ENCODE measurements at regions not wholly inside any gene's neighbourhood (a gene's known extent, or its start where the extent isn't known, plus 50 kb on each side); places are given as distances from the start of the nearest gene placed in this dataset.

- no peak for DNase-seq (ENCODE audit: low read depth, low spot score)
- Histone ChIP-seq H3K4me1 (ENCODE audit: control insufficient read depth, insufficient read depth, low read length) (no peaks in the 10 kb centered on the region), H3K9me3 (ENCODE audit: control insufficient read depth, insufficient read depth, low read depth, low read length) (no peaks in the 10 kb centered on the region), H3K27ac (ENCODE audit: low read length) (no peak overlapping the region), H3K27me3 (ENCODE audit: control insufficient read depth, insufficient read depth, low read length) (no peaks in the 10 kb centered on the region), H3K4me3 (ENCODE audit: low read depth in 2 of 2, low read length in 2 of 2) (no peak overlapping the region), H3K36me3 (ENCODE audit: control insufficient read depth, insufficient read depth, low read length) (no peaks in the 10 kb centered on the region)
- ChIA-PET CTCF (no interaction called here), POLR2A (no interaction called here)
- no peak for ATAC-seq
- in situ Hi-C loops (cut with HindIII; ENCODE audit: low pct_unique_long_range_greater_than_20kb, low sequenced_read_pairs) (no loop called here), intact Hi-C loops (cut with micrococcal nuclease; ENCODE audit: unreplicated experiment) (no loop called here)
- no TSS peak for BruUV-seq (replicated peaks)
- TF ChIP-seq POLR2AphosphoS5 (IDR thresholded peaks at IDR 0.05; ENCODE audit: low read depth, low read length), result no peak
- no peak for TF ChIP-seq CTCF (IDR thresholded peaks at IDR 0.05)
Observed at GRCh38 chr6:234706-235372, 57.4 kb upstream of the DUSP22 start.

GRCh38 chr6:235763-236360 lies 56.4 kb upstream of the DUSP22 start:
- in situ Hi-C loops (cut with HindIII; ENCODE audit: low pct_unique_long_range_greater_than_20kb, low sequenced_read_pairs), result no loop called here
- no peaks in the 10 kb centered on the region for H3K27me3 ChIP-seq (ENCODE audit: control insufficient read depth, insufficient read depth, low read length)
- H3K36me3 ChIP-seq (ENCODE audit: control insufficient read depth, insufficient read depth, low read length), result no peaks in the 10 kb centered on the region
- no TSS peak for BruUV-seq (replicated peaks)
- peak overlapping the region; percentile 18 to 46; a peak in 3 of 4 replicates for H3K4me3 ChIP-seq (ENCODE audit: low read depth in 2 of 2, low read length in 2 of 2)
- intact Hi-C loops (cut with micrococcal nuclease; ENCODE audit: unreplicated experiment), result no loop called here
- no peaks in the 10 kb centered on the region for H3K9me3 ChIP-seq (ENCODE audit: control insufficient read depth, insufficient read depth, low read depth, low read length)
- ATAC-seq (peak; percentile 71; the same call in 1 of the 2 replicates), DNase-seq (ENCODE audit: low read depth, low spot score) (no peak)
- H3K4me1 ChIP-seq (ENCODE audit: control insufficient read depth, insufficient read depth, low read length), result no peaks in the 10 kb centered on the region
- ChIA-PET CTCF (no interaction called here), POLR2A (no interaction called here)
- peak overlapping the region; percentile 68 for H3K27ac ChIP-seq (ENCODE audit: low read length)
- TF ChIP-seq SIN3A (IDR thresholded peaks at IDR 0.05; ENCODE audit: borderline replicate concordance, insufficient read depth, low read depth, low read length) (no peak), CTCF (IDR thresholded peaks at IDR 0.05) (no peak), REST (IDR thresholded peaks at IDR 0.05; ENCODE audit: insufficient read depth in 1 of 2, low read depth in 2 of 2, low read length in 1 of 2) (no peak), TCF7L2 (IDR thresholded peaks at IDR 0.05; ENCODE audit: low read depth, low read length) (no peak), POLR2AphosphoS5 (IDR thresholded peaks at IDR 0.05; ENCODE audit: low read depth, low read length) (no peak)

Measured in Panc1 (cell line).